C4-2B (cell line): ENCODE measurements at regions not wholly inside any gene's neighbourhood (a gene's known extent, or its start where the extent isn't known, plus 50 kb on each side); places are given as distances from the start of the nearest gene placed in this dataset.

Experiments used
- ZFX ChIP-seq: fragments of 450-650 bp; IDR thresholded peaks from 2 replicates; pipeline ENCODE4 v1.6.1; 2017
- TF ChIP-seq, protein P1 (sequence below): fragments of 450-650 bp; conservative IDR thresholded peaks from 2 replicates; pipeline ENCODE4 v1.5.1; 2017; ENCODE audit warnings: mild to moderate bottlenecking

DNA sequence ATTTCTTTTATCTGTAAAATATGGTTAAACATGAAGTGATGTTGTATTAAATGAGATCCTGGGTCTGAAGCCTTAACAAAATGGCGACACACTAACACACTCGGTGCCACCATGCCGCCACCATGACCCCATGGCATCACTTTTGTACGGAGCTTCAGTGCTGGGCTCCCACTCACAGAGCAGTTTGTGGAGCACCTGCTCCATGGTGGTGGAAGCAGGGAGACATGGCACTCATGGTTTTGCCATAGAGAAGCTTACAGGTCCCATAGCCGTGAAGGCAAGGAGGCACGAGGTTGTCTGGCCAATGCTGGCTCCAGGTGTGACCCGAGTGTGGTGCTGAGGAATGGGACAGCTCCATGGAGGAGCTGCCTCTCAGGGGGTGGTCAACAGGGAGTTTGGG is 63.5 kb upstream of the EN2 start:
- TF ChIP-seq, protein P1, sequence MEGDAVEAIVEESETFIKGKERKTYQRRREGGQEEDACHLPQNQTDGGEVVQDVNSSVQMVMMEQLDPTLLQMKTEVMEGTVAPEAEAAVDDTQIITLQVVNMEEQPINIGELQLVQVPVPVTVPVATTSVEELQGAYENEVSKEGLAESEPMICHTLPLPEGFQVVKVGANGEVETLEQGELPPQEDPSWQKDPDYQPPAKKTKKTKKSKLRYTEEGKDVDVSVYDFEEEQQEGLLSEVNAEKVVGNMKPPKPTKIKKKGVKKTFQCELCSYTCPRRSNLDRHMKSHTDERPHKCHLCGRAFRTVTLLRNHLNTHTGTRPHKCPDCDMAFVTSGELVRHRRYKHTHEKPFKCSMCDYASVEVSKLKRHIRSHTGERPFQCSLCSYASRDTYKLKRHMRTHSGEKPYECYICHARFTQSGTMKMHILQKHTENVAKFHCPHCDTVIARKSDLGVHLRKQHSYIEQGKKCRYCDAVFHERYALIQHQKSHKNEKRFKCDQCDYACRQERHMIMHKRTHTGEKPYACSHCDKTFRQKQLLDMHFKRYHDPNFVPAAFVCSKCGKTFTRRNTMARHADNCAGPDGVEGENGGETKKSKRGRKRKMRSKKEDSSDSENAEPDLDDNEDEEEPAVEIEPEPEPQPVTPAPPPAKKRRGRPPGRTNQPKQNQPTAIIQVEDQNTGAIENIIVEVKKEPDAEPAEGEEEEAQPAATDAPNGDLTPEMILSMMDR, result no peak
- TF ChIP-seq ZFX, result no peak
